Ovary (tissue), 3 donors: ENCODE measurements at regions not wholly inside any gene's neighbourhood (a gene's known extent, or its start where the extent isn't known, plus 50 kb on each side); places are given as distances from the start of the nearest gene placed in this dataset.

ENCODE experiments used
- EP300 ChIP-seq: sonication (generic); formaldehyde crosslinking; IDR thresholded peaks from one replicate; pipeline ENCODE4 v1.6.1; 2017; ENCODE audit warnings: antibody characterized with exemption
- POLR2A ChIP-seq: fragments of 450-650 bp; IDR thresholded peaks from one replicate; pipeline ENCODE4 v1.6.1; 2017; ENCODE audit warnings: antibody characterized with exemption, mild to moderate bottlenecking, moderate library complexity
- TF ChIP-seq, protein P1 (sequence below), 3 donors: fragments of 450-650 bp in 2 of 3; fragments of 200-600 bp in 1 of 3; IDR thresholded peaks; one replicate each; pipeline versions ENCODE4 v1.5.1 to v1.8.0; 2016 to 2022; ENCODE audit warnings: antibody characterized with exemption in 3 of 3, mild to moderate bottlenecking in 1 of 3
- donor health status: DM: no; HTN: no; CAD: no.

DNA sequence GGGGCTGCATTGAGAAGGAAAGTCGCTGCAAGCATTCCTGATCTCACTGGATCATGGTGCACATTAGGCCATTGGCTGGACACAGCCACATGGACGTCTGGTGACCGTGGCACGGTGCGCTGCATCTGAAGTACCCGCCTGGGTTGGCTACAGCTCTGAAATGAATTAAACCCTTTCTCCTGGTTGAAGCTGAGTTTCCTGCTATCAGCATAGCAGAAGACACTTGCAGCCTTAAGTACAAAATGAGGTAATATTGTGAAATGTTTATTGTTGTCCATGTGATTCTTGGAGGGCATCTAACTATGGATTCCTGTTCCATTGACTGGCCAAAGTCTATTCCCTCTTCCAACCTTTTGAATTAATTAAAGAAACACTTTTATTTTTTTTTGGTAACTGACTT lies 89.8 kb upstream of the ADTRP start:
- TF ChIP-seq, protein P1, sequence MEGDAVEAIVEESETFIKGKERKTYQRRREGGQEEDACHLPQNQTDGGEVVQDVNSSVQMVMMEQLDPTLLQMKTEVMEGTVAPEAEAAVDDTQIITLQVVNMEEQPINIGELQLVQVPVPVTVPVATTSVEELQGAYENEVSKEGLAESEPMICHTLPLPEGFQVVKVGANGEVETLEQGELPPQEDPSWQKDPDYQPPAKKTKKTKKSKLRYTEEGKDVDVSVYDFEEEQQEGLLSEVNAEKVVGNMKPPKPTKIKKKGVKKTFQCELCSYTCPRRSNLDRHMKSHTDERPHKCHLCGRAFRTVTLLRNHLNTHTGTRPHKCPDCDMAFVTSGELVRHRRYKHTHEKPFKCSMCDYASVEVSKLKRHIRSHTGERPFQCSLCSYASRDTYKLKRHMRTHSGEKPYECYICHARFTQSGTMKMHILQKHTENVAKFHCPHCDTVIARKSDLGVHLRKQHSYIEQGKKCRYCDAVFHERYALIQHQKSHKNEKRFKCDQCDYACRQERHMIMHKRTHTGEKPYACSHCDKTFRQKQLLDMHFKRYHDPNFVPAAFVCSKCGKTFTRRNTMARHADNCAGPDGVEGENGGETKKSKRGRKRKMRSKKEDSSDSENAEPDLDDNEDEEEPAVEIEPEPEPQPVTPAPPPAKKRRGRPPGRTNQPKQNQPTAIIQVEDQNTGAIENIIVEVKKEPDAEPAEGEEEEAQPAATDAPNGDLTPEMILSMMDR (IDR thresholded peaks at IDR 0.05) = no peak
- no peak for TF ChIP-seq POLR2A
- no peak for TF ChIP-seq EP300
